GM21529 (cell line): ENCODE measurements at regions not wholly inside any gene's neighbourhood (a gene's known extent, or its start where the extent isn't known, plus 50 kb on each side); places are given as distances from the start of the nearest gene placed in this dataset.

Source experiments
- ATAC-seq: cut with Tn5 transposase; IDR thresholded peaks from one replicate; pipeline ENCODE4 v1.9.1; 2021; ENCODE audit not compliant: unreplicated experiment

- no peak for ATAC-seq
Observed at GRCh38 chr2:120913972-120914838, 178.5 kb downstream of the GLI2 start.

- no peak for ATAC-seq
Observed at GRCh38 chr2:120914839-120915521, 179.3 kb downstream of the GLI2 start.

DNA sequence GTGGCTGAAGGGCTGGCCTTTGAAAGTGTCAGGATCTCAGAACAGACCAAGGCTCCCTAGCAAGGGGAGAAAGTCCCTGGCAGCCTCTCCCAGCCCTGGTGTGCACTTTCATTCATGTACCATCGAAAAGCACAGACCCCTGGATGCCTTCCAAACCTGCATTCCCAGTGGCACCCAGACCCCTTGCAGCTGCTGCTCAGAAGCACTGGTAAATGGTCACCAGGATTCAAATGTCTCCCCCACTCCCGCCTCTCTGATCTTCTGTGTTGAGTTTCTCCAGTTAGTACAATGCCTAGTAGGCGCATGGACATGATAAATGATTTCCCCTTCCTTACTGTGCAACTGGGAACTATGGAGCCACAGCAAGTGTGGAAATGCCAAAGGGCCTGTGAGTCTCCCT, 180.0 kb downstream of the GLI2 start:
- ATAC-seq = no peak

DNA sequence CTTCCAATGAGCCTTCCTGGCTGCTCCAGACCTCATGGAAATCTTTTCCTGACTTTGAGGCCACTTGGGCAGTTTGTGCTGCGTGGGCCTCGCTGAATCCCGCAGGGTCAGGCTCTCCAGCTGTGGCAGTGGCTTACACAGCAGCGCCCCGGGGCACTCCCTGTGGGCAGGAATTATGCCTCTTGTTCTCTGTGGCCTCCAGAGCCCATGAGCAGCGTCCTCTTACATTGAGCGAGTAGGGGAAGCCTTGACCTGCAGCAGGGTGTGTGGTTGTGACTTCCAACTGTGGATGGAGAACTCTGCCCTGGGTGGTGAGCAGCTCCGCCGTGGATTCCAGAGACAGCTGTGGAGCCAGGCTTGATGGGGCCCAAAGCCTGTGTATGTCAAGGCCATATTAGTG, 180.8 kb downstream of the GLI2 start:
- no peak for ATAC-seq

- no peak for ATAC-seq
Observed at GRCh38 chr2:120917886-120918285, 182.2 kb downstream of the GLI2 start.

DNA sequence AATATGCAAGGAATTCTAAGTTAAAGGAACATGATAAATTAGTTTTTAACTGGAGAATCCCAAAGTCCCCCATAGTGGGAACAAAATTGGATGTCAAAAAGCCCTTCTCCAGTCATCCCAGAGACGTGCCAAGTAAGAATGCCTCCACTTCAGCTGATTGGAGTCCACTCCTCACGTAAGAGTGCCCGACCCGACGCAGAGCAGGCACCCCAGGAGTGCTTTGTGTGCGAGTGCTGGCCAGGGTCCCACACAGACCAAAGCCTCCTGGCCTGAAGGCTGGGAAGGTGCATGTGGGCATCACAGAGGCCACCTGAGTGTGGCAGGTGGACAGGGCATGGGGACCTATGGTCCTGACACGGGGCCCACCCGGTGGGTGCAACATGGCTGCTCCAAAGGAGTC, 183.5 kb downstream of the GLI2 start:
- ATAC-seq = no peak

DNA sequence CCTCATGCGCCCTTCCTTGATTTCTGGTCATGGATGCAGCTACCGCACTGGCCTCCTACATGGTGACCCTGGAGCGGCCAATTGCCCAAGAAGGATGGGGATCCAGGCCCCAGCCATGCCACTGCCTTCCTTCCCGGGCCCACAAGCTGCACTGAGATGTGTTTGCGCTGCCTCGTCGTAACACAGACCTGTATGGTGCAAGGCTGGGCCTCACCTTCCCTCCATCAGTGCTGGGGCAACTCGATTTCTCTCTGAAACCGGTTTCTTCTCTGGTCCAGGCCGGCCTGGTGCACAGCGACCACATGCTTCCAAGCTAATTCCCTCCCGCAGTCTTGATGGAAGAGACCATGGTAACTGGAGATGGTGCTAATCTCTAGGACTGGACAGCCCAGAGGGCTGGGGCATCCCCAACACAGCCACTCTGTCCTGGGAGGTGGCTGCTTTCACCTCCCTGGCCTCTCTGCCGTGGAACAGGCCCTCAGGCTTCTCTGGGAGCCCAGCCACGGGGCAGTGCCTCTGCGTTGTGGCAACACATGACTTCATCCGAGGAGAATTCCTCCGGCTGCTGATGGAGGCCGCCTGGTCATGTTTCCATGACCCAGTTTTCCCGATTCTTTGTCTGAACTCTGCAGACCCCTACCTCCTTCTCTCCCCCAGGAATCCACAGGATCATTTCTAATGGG, 184.2 kb downstream of the GLI2 start:
- ATAC-seq = no peak

DNA sequence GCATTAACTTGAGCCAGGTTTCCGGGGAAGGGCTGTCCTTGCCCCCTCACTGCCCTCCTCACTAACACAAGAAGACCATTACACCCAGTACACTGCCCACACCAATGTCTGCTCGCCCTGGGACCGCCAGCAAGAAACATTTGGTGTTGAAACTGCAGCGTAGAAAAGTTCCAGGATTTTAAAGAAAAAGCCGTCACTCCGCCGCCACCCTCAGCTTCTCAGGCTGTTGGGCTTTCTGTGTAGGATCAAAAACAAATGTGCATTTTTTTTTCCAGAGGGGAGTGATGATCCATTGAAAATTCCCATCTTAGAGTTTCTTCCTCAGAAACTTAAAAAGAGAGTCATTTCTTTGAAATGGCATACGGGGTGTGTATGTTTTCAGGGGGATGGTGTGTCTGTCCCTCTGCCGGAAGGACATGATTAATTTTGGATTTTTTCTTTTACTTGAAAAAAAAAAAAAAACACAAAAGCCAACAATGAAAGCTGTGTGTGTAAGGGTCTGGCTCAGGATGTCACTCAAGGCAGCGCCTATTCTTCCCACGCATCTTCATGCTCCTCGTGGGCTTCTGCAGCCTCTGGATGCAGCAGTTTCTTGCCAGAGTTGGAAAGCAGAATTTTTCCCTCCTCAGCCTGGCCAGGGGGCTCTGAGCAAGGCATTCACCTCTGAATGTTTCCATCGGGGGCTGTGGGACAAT, 184.9 kb downstream of the GLI2 start:
- no peak for ATAC-seq

- no peak for ATAC-seq
Observed at GRCh38 chr2:120921457-120921856, 185.8 kb downstream of the GLI2 start.

DNA sequence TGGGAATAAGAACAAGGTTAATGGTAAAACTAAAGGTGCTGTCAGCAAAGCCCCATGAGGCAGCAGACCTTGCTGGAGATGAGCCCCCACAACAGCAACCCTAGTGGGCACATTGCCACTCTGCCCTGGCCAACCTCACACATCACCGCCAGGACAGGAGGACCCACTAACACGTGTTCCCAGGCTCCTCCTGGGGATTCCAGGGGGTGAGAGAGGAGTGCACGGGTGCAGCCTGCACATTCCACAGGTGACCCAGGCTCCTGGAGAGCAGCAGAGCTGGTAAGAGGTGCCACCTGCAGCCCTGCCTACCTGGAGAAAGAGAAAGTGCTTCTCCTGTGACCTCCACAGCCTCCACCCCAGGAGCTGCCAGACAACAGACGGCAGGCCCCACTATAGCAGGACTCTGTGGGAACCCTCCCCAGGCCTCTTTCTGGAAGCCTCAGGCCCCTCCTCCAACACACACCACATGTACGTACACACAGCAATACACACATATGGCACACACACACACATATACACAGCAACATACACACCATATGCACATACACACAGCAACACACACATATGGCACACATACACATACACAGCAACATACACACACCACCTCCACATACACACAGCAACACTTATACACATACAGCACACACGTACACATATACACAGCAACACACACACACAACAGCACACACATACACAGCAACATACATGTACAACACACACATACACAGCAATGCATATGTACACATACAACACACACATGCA, 187.1 kb downstream of the GLI2 start:
- ATAC-seq = no peak

DNA sequence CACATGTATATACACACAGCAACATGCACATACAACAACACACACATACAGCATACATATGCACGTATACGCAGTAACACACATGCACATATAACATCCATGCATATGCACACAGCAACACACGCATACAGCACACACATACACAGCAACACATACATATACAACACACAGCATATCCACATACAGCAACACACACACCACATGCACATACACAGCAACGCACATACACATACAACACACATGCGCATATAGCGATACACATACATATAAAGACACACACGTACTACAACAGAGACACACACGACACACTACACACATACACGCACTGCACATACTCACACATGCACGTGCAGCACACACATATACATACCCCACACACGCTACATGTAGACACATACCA, 187.8 kb downstream of the GLI2 start:
- no peak for ATAC-seq

DNA sequence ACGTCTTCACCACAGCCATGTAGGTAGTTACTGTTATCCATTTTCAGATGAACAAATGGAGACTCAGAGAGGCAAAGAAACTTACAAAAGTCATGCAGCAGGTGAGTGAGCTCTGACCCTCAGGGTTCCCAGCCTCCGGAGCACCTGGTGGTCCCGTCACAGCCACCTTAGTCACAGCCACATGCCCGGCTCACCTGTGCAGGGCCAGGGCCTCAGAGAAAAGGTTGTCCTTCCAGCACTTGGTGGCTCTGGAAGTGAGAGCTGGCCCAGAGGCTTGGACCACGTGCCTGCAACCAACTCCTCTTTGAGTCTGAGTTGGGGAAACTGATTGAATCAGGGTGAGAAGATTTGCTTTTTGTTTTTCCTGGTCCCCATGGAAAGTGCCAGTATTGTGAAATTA, 189.3 kb downstream of the GLI2 start:
- ATAC-seq = no peak

GRCh38 chr2:120926463-120927264, 191.0 kb downstream of the GLI2 start:
- ATAC-seq = no peak

GRCh38 chr2:120927265-120927628, 191.6 kb downstream of the GLI2 start:
- no peak for ATAC-seq

GRCh38 chr2:120929829-120930228, 194.2 kb downstream of the GLI2 start:
- no peak for ATAC-seq

DNA sequence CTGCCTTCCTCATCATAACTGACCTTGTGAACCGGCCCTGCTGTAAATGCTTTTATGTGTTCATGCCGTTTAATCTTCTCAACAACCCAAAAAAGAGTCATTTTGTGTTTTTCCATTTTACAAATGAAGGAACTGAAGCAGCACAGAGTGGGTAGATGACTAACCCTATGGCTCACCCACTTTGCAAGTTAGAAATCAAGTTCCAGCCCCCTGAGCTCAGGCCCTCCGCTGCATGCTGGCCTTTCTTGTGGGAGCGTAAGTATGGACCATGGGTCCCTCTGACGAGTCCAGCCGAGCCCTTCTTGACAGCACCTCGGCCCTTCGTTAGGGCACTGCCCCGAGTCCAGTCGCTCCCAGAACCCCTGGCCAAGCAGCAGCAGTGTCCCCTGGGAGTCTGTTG, 194.6 kb downstream of the GLI2 start:
- ATAC-seq = no peak

DNA sequence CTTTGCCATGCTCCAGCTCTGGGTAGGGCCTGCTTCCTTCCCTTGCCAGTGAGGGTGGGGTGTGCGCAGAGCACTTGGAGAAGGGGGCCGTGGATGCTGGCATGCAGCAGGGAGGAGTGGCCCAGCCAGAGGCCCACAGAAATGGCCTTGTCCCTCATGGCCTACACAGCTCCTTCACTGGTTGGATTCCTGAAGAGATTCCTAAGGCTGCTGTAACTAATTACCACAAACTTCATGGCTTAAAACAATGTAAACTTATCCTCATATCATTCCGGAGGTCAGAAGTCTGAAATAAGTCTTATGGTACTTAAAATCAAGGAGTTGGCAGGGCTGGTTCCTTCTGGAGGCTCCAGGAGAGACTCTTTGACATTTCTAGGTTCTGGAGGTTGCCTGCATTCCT, 195.2 kb downstream of the GLI2 start:
- ATAC-seq = no peak

- no peak for ATAC-seq
Observed at GRCh38 chr2:120932472-120932871, 196.8 kb downstream of the GLI2 start.

- no peak for ATAC-seq
Observed at GRCh38 chr2:120932881-120933280, 197.2 kb downstream of the GLI2 start.
